WTC11 (cell line): ENCODE measurements at regions not wholly inside any gene's neighbourhood (a gene's known extent, or its start where the extent isn't known, plus 50 kb on each side); places are given as distances from the start of the nearest gene placed in this dataset.

Experiments
- CTCF ChIP-seq: fragments of 200-600 bp; IDR thresholded peaks from 2 replicates; pipeline ENCODE4 v1.8.0; 2022; ENCODE audit warnings: antibody characterized with exemption
- MAX ChIP-seq: sonication (generic); formaldehyde crosslinking; IDR thresholded peaks from 2 replicates; pipeline ENCODE4 v1.8.0; 2022; ENCODE audit warnings: mild to moderate bottlenecking, missing genetic modification reagents

- TF ChIP-seq MAX (CRISPR knock-in tag) (no peak), CTCF (no peak)
Measured at GRCh38 chr14:55979096-55979495, 139.1 kb upstream of the PELI2 start.
